OCI-LY3 (cell line): ENCODE measurements at regions not wholly inside any gene's neighbourhood (a gene's known extent, or its start where the extent isn't known, plus 50 kb on each side); places are given as distances from the start of the nearest gene placed in this dataset.

ENCODE experiments used
- CTCF ChIP-seq: fragments of 200-600, 300-600 bp; sonication (generic); IDR thresholded peaks from 2 replicates; pipeline ENCODE4 v1.5.1; 2014; ENCODE audit warnings: antibody characterized with exemption, low read length, low read depth
- EZH2phosphoT487 ChIP-seq: fragments of 200-600 bp; shearing (Covaris generic); IDR thresholded peaks from 2 replicates; pipeline ENCODE4 v1.6.1; 2018; ENCODE audit warnings: antibody characterized with exemption, mixed run types, low read depth

DNA sequence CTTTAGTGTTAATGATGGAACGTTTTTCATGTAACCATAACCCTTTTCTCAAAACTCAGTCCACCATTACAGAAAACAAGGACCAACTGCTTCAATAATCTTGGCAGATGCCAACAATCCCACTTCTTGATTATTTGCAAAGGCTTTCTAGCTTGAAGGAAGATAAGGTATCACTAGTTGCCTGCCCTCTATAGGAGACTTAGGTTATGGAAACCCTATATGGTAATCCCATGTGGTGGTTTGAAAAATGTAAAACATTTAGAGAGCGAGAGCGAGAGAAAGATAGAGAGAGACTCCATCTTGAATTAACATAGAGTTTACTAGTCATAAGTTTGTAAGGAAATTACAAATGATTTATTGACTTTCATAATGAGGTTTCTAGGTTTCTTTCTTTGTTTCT, 1627.5 kb upstream of the TENM3 start:
- peak; percentile 13; the same call in 1 of the 2 replicates for TF ChIP-seq CTCF
- no peak for TF ChIP-seq EZH2phosphoT487
